GM21515 (cell line): ENCODE measurements at regions not wholly inside any gene's neighbourhood (a gene's known extent, or its start where the extent isn't known, plus 50 kb on each side); places are given as distances from the start of the nearest gene placed in this dataset.

Experiments used
- ATAC-seq: cut with Tn5 transposase; IDR thresholded peaks from one replicate; pipeline ENCODE4 v1.9.1; 2021; ENCODE audit not compliant: unreplicated experiment

- no peak for ATAC-seq
These were observed 202.6 kb downstream of the PPP1R3A start for GRCh38 chr7:113715981-113716856.

DNA sequence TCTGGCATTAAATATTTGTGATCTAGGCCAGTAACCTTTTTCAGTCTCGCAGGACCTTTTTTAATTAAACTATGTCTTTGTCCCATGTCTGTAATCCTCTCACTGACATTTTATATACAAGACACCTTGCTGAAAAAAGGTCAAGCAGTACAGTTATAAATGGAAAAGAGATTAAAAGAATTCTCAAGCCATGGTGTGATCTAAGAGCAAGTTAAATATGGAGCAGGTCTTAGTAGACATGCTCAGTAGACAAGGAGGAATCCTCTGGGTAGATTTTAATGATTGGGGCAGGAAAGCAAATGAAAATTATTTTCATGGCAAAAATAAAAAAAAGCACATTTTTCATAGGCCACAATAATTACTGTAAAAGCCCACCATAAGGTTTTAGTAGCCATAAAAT lies 203.5 kb downstream of the PPP1R3A start:
- no peak for ATAC-seq

DNA sequence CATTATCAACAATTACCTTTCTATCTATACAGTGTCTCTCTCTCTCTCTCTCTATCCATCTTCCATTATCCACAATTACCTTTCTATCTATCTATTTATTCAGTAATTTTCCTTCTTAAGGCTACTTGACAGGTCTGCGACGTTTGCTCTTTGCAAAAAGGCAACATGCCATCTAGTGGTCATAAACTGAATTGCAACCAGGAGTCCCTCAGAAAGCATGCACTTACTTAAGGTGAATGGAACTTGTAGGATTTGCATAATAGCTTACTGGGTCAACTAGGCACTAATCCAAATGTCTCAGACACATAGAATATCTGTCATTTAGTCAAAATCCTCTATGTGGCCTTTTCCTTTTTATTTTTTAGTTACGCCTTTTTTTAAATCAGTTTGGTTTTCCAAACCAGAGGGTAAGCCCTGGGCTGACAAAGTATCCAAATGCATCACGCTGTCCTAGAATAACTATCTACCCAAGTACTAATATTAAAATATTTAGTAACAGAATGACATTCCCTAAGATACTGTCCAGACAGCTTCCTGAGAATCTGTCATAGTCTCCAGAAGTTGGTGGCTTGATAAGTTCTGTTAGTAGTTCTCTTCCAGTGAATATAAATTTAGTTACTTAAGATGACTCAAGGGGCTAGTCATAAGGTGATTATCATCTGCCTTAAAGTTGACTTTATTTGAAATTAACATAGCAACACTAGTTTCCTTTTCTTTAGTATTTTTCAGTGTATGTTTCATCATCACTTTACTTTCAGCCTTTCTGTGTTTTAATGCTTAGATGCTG lies 208.3 kb downstream of the PPP1R3A start:
- ATAC-seq: peak; percentile 99

DNA sequence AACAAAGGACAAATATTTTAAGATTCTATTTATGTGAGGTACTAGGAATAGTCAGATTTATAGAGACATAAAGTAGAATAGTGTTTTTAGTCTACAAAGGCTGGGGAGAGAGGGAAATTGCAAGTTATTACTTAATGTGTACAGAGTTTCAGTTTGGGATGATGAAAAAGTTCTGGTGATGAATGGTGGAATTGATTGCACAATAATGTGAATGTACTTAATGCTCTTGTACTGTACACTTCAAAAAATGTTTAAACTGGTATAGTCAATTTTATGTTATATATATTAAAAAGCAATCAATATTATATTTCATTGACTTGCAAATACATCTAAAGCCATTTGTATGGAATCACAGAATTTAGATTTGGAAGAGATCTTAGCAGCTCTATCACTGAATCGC lies 213.4 kb downstream of the PPP1R3A start:
- ATAC-seq: no peak

DNA sequence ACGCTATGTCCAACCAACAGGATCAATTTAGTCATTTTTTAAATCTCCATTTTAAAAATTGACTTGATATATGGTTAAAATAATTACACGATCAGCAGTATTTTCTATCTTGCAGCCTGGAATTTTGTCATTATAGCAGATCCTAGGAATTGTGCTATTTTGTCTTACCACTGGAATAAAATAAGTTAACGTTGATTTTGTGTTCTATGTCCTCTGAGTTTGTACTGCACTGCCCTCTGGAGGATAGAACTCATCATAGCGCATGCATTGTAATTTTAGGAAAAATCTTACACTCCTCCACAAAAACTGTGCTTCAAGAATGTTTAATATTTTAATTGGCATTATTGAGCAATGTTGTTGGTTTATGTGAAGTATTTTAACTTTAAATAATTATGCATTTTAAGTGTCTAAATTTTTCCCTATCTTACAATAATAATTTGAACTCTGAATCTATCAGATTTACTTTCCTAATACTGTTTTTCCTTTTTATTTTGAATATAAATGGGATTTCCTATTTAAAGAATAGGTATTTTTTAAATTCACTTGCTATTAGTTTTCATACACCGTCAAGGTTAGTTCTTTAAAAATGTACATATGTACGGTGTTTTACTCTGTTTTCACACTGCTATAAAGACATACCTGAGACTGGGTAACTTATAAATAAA lies 220.1 kb downstream of the PPP1R3A start:
- ATAC-seq: peak; percentile 68

- ATAC-seq: no peak
These were observed 224.7 kb downstream of the PPP1R3A start for GRCh38 chr7:113694149-113694548.

DNA sequence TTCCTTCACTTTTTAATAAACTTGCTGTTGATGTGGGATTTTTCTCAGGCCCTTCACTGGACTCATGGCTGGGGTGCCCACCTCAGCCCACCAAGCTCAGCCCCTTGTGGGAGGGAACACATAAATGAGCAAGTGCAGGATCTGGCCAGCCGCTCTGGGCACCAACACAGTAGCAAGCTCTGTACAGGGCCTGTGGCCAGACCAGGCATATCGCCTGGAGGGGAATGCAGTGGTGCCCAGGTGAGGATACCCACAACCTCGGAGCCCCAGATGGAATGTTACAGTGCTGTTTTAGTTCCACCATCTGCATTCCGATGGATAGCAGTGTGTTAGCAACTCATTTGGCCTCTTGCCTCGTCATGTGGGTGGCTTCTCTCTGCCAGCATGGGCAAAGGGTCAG lies 234.6 kb downstream of the PPP1R3A start:
- no peak for ATAC-seq

DNA sequence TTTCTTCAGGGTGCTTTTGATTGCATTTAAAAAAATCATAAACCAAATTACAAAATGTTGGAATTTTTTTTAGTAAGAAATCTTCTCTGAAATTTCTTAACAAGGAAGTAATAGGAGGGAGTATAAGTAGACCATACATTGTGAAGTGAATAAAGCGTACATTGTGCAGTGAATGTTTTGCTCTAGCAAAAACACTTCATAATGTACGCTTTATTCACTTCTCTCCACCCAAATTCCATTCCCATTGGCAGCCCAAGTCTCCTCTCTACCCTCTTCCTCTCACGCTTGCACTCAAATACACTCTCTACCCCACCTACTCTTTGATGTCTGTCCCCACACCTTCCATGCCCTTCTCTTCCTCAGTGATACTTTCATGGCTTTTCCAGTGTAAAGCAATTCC lies 241.0 kb downstream of the PPP1R3A start:
- ATAC-seq: no peak

DNA sequence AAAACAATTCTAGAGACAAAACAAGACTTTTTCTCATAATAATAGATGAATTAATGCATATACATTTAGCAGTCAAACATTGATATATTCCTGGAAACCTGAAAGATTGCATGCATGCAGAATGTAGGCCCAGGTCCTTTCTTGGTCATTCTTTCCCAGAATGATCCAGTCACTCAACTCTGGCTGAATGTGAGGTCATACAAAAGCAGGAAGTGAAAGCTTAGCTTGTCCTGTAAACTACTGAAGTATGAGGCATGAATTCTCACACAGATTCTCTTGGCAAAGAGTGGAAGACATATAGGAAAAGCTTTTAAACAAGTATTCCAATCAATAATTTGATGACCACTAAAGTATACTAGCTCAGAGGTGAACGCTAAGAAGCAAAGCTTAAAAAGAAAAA lies 253.9 kb downstream of the PPP1R3A start:
- ATAC-seq: no peak

GRCh38 chr7:113659416-113659815 lies 259.4 kb downstream of the PPP1R3A start:
- no peak for ATAC-seq

DNA sequence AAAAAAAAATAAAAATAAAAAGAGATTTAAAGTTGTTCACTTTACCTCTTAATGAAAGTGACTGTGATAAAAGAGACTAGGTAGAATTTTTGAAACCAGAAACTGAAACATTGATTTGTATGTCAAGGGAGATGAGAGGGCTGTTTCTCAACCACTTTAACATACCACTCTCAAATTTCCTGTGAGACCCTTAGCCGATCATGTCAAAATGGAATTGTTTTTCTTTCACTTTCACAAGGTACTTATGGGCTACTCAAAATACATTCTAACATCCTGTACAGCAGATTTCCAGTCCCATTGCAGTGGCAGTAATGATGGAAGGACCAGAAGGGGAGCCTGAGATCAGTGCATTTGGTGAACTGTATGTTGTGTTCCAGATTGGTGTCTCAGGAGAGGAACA lies 261.2 kb downstream of the PPP1R3A start:
- peak; percentile 99 for ATAC-seq

GRCh38 chr7:113652501-113652900 lies 266.3 kb downstream of the PPP1R3A start:
- ATAC-seq: no peak

- ATAC-seq: no peak
These were observed 269.3 kb downstream of the PPP1R3A start for GRCh38 chr7:113649556-113649955.

GRCh38 chr7:113639221-113639620 lies 279.6 kb downstream of the PPP1R3A start:
- ATAC-seq: no peak

- no peak for ATAC-seq
These were observed 281.9 kb downstream of the PPP1R3A start for GRCh38 chr7:113636727-113637421.

DNA sequence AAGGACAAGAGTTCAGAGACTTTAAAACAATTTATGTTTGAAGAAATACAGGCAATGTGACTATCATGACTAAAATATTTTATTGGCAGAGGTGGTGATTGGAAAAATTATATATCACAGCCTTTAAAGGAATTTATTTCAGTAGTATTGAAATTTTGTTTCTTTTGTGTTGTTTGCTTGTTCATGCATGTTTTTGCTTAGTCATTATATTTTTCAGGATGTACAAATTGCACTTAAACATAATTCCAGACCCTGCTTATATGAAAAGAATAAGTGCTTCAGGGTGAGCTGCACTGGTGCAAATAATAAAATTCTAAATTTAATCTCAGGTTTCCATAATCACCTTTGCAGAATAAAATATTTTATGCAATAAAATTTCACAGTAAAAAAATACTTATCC lies 283.3 kb downstream of the PPP1R3A start:
- no peak for ATAC-seq

- no peak for ATAC-seq
These were observed 285.7 kb downstream of the PPP1R3A start for GRCh38 chr7:113633073-113633472.

- ATAC-seq: no peak
These were observed 289.6 kb downstream of the PPP1R3A start for GRCh38 chr7:113628948-113629847.

GRCh38 chr7:113625494-113626102 lies 293.2 kb downstream of the PPP1R3A start:
- ATAC-seq: no peak

- no peak for ATAC-seq
These were observed 296.0 kb downstream of the PPP1R3A start for GRCh38 chr7:113622796-113623195.
